ENCODE measurements at regions not wholly inside any gene's neighbourhood (a gene's known extent, or its start where the extent isn't known, plus 50 kb on each side); places are given as distances from the start of the nearest gene placed in this dataset.

GRCh38 chr1:117681093-117681900 is 75.4 kb downstream of the TENT5C start:
- DNase-seq (no peak), ATAC-seq (no peak)
- H3K27me3 ChIP-seq, result no peaks in the 10 kb centered on the region
- no peak for TF ChIP-seq POLR2A (IDR thresholded peaks at IDR 0.05)
- TF ChIP-seq CTCF (IDR thresholded peaks at IDR 0.05), result no peak
- no peak overlapping the region for H3K27ac ChIP-seq
- H3K4me1 ChIP-seq, result no peaks in the 10 kb centered on the region
- intact Hi-C loops (cut with DNase I), result no loop called here
- 59% methylated on average over 6 of the region's 9 CpGs for WGBS (ENCODE audit: insufficient coverage, low coverage, low lambda C conversion rate, missing lambda C conversion rate)
- H3K9me3 ChIP-seq, result no peaks in the 10 kb centered on the region
- H3K36me3 ChIP-seq, result no peaks in the 10 kb centered on the region
- no peak overlapping the region for H3K4me3 ChIP-seq

GRCh38 chr1:117681901-117682250 is 76.0 kb downstream of the TENT5C start:
- 79% methylated on average over 3 of the region's 3 CpGs for WGBS (ENCODE audit: insufficient coverage, low coverage, low lambda C conversion rate, missing lambda C conversion rate)
- ATAC-seq, result no peak
- Histone ChIP-seq H3K36me3 (no peaks in the 10 kb centered on the region), H3K27me3 (no peaks in the 10 kb centered on the region), H3K4me1 (no peaks in the 10 kb centered on the region), H3K4me3 (no peak overlapping the region), H3K9me3 (no peaks in the 10 kb centered on the region), H3K27ac (no peak overlapping the region)
- no peak for DNase-seq
- intact Hi-C loops (cut with DNase I), result no loop called here
- TF ChIP-seq CTCF (IDR thresholded peaks at IDR 0.05), result no peak

GRCh38 chr1:117682372-117682771 is 76.5 kb downstream of the TENT5C start:
- intact Hi-C loops (cut with DNase I), result no loop called here
- WGBS (ENCODE audit: insufficient coverage, low coverage, low lambda C conversion rate, missing lambda C conversion rate), result 80% methylated on average over 2 of the region's 4 CpGs
- Histone ChIP-seq H3K27me3 (no peaks in the 10 kb centered on the region), H3K36me3 (no peaks in the 10 kb centered on the region), H3K9me3 (no peaks in the 10 kb centered on the region), H3K27ac (no peak overlapping the region), H3K4me3 (no peak overlapping the region), H3K4me1 (no peaks in the 10 kb centered on the region)
- no peak for ATAC-seq
- TF ChIP-seq CTCF (IDR thresholded peaks at IDR 0.05) (no peak), POLR2A (IDR thresholded peaks at IDR 0.05) (no peak)
- no peak for DNase-seq

- Histone ChIP-seq H3K27ac (no peak overlapping the region), H3K27me3 (no peaks in the 10 kb centered on the region), H3K9me3 (no peaks in the 10 kb centered on the region), H3K4me1 (no peaks in the 10 kb centered on the region), H3K4me3 (no peak overlapping the region), H3K36me3 (no peaks in the 10 kb centered on the region)
- no peak for TF ChIP-seq CTCF (IDR thresholded peaks at IDR 0.05)
- TF ChIP-seq POLR2A (IDR thresholded peaks at IDR 0.05), result no peak
- DNase-seq (no peak), ATAC-seq (no peak)
- intact Hi-C loops (cut with DNase I), result no loop called here
- WGBS (ENCODE audit: insufficient coverage, low coverage, low lambda C conversion rate, missing lambda C conversion rate), result no CpG with 5 or more reads among the region's 6 CpGs
These were observed 77.9 kb downstream of the TENT5C start for GRCh38 chr1:117683571-117684285.

Data from right lobe of liver (tissue), 6 donors.